ENCODE measurements at regions not wholly inside any gene's neighbourhood (a gene's known extent, or its start where the extent isn't known, plus 50 kb on each side); places are given as distances from the start of the nearest gene placed in this dataset.
"Not testable (repeated sequence)": the region's sequence is repeated elsewhere in the genome, so short reads cannot be mapped to it uniquely, and the experiment has no call there.

DNA sequence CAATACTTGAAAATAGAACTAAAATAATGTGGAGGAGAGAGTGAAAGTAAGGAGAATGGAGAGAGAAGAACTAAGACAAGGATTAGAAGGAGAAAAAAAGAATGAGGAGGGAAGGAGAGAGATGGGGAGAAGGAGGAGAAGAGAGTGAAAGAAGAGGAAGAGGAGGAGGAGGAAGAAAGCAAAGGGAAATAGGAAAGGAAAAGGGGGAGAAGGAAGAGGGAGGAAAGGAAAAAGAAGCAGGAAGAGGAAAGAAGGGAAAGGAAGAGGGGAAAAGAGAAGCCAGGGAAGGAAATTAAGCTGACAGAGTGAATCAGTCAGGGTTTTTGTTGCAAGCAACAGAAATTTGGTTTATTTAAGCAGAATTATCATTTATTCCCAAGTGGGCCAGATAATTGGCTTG, 241.7 kb upstream of the P2RY1 start:
- no peak overlapping the region for H3K4me3 ChIP-seq
- ATAC-seq (no peak), DNase-seq (no peak)
- H3K36me3 ChIP-seq: no peaks in the 10 kb centered on the region
- H3K9me3 ChIP-seq: no peaks in the 10 kb centered on the region
- H3K27ac ChIP-seq: peak overlapping the region in 5 of 10 donors; percentile 5 to 70 (median 65)
- peaks cover 0 to 40% (median 24%) of the 10 kb centered on the region in 9 donors for H3K4me1 ChIP-seq
- TF ChIP-seq, protein P1, sequence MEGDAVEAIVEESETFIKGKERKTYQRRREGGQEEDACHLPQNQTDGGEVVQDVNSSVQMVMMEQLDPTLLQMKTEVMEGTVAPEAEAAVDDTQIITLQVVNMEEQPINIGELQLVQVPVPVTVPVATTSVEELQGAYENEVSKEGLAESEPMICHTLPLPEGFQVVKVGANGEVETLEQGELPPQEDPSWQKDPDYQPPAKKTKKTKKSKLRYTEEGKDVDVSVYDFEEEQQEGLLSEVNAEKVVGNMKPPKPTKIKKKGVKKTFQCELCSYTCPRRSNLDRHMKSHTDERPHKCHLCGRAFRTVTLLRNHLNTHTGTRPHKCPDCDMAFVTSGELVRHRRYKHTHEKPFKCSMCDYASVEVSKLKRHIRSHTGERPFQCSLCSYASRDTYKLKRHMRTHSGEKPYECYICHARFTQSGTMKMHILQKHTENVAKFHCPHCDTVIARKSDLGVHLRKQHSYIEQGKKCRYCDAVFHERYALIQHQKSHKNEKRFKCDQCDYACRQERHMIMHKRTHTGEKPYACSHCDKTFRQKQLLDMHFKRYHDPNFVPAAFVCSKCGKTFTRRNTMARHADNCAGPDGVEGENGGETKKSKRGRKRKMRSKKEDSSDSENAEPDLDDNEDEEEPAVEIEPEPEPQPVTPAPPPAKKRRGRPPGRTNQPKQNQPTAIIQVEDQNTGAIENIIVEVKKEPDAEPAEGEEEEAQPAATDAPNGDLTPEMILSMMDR (IDR thresholded peaks at IDR 0.05): no peak
- intact Hi-C loops (cut with DNase I): no loop called here
- H3K27me3 ChIP-seq: no peaks in the 10 kb centered on the region

DNA sequence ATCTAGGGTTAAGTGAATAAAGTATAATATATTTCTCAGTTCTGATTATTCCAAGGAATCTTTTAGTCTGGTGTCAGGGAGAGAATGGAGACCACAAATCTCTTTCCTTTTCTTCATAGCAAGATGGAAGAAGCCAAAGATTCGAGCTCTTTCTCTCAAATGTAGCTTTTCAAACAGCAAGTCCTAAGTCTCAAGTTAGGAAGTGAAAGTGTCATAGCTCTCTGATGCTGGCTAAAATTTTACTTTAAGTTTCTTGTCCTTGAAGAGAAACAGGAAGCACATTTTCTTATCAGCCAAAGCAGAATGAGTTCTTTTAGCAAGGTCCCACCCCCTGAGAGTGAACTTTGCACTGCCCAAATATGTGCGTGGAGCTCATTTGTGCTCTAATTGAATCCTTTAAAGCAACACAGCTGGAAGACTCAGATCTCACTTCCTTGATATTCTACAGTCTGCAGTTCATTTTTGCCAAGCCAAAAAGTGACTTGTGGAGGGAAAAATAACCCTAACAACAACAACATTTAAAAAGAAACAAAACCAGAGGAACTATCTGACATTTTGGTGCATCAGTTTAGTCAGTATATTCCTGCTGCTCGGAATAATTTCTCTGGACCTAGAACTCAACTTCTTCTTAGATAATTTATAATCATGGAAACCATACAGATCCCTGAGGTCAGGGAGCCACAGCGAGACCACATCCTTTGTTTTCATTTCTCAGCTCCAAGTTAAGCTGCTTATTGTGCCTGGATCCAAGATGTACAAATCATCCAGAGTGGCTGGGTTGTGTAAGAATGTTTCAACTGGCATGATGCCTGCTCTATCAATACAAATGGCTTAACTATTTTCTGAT, 238.7 kb upstream of the P2RY1 start:
- Histone ChIP-seq H3K9me3 (no peaks in the 10 kb centered on the region), H3K4me1 (peaks cover 0 to 33% (median 18%) of the 10 kb centered on the region in 9 donors), H3K36me3 (no peaks in the 10 kb centered on the region), H3K27ac (peak overlapping the region; percentile 46 to 91 (median 72)), H3K4me3 (peak overlapping the region in 4 of 10 donors; percentile 0 to 31 (median 6)), H3K27me3 (no peaks in the 10 kb centered on the region)
- DNase-seq (peak in 1 of 2 donors; percentile 71), ATAC-seq (peak; percentile 77 to 98 (median 96))
- 28 to 45% methylated on average over 4 of the region's 4 CpGs for WGBS, 2 donors
- intact Hi-C loops (cut with DNase I): loop anchor here in 1 of 10 donors (2.0 kb wide), 1 partner anchor 55 kb away; no protein-coding TSS in a partner anchor
- TF ChIP-seq, protein P1 (IDR thresholded peaks at IDR 0.05): no peak

DNA sequence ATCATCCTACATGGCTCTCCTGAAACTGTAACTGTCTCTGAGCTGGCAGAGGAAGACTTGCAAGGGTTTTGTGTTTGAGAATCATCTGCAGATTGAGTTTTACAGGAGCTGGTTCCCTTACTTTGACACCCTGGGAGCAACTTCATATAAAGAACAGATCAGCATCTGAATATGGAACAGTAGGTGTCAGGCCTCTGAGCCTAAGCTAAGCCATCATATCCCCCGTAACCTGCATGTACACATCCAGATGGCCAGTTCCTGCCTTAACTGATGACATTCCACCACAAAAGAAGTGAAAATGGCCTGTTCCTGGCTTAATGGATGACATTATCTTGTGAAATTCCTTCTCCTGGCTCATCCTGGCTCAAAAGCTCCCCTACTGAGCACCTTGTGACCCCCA, 238.1 kb upstream of the P2RY1 start:
- WGBS, 2 donors: 77 to 90% methylated on average over 1 of the region's 1 CpG
- peak overlapping the region in 1 of 10 donors; percentile 31 for H3K4me3 ChIP-seq

DNA sequence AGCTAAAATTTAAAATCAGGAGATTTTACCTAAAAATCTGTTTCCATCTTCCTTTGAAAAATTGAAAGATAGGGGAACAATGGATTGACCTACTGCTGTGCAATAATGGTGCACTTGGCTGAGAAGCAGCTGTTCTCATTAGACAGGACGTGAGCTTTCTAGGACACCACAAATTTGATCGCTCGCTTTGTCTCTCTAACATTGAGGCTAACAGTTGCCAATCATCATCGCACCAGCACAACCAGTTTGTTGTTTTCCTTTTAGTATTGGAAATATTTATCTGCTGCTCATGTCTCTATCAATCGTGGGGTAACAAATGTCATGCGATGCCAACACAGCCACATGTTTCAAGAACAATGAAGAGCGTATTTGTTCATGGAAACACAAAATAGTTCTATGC, 228.8 kb upstream of the P2RY1 start:
- no peak overlapping the region for H3K4me3 ChIP-seq
- H3K9me3 ChIP-seq: peaks cover 0 to 17% (median 7%) of the 10 kb centered on the region in 11 donors
- WGBS, 2 donors: 79 to 81% methylated on average over 7 of the region's 7 CpGs
- no peaks in the 10 kb centered on the region for H3K36me3 ChIP-seq
- no peak overlapping the region for H3K27ac ChIP-seq
- TF ChIP-seq, protein P1 (IDR thresholded peaks at IDR 0.05): no peak
- intact Hi-C loops (cut with DNase I): no loop called here
- H3K27me3 ChIP-seq: no peaks in the 10 kb centered on the region
- H3K4me1 ChIP-seq: peaks cover 0 to 11% (median 0%) of the 10 kb centered on the region in 9 donors
- DNase-seq (no peak), ATAC-seq (no peak)

More for the DNA sequence above, 238.1 kb upstream of the P2RY1 start:
- not testable (repeated sequence) for H3K36me3 ChIP-seq, DNase-seq, H3K9me3 ChIP-seq, H3K27me3 ChIP-seq
- peak in 3 of 8 donors; percentile 10 to 40 (median 21) for ATAC-seq
- Histone ChIP-seq H3K4me1 (peaks cover 0 to 30% (median 18%) of the 10 kb centered on the region in 9 donors), H3K27ac (peak overlapping the region; percentile 41 to 91 (median 72))
- intact Hi-C loops (cut with DNase I): loop anchor here in 1 of 10 donors (2.0 kb wide), 1 partner anchor 54 kb away; no protein-coding TSS in a partner anchor

DNA sequence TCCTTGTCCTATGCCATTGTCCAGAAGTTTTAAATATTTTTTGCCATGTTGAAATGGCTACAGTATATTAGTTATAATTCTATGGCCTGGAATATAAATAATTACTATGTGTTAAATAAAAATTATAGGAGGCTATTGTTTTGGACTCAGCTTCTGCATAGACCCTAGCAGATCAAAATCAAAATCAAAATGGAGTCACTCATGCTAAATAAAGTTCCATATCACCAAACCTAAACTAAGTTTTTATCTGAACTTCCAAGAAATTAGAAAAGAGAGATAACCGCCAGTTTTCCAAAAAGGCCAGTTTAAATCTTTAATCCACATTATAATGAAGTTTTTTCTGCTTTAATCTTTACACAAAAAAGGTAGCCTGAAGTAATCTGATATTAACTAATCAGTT, 227.8 kb upstream of the P2RY1 start:
- H3K36me3 ChIP-seq: no peaks in the 10 kb centered on the region
- WGBS, 2 donors: 98 to 100% methylated on average over 1 of the region's 1 CpG

More for the DNA sequence above, 227.8 kb upstream of the P2RY1 start:
- intact Hi-C loops (cut with DNase I): no loop called here
- TF ChIP-seq, protein P1 (IDR thresholded peaks at IDR 0.05): no peak
- peaks cover 0 to 17% (median 7%) of the 10 kb centered on the region in 11 donors for H3K9me3 ChIP-seq
- no peaks in the 10 kb centered on the region for H3K27me3 ChIP-seq
- no peak overlapping the region for H3K27ac ChIP-seq
- ATAC-seq: no peak
- H3K4me3 ChIP-seq: no peak overlapping the region
- DNase-seq: no peak
- peaks cover 0 to 17% (median 2%) of the 10 kb centered on the region in 9 donors for H3K4me1 ChIP-seq
